ENCODE measurements at regions not wholly inside any gene's neighbourhood (a gene's known extent, or its start where the extent isn't known, plus 50 kb on each side); places are given as distances from the start of the nearest gene placed in this dataset.

DNA sequence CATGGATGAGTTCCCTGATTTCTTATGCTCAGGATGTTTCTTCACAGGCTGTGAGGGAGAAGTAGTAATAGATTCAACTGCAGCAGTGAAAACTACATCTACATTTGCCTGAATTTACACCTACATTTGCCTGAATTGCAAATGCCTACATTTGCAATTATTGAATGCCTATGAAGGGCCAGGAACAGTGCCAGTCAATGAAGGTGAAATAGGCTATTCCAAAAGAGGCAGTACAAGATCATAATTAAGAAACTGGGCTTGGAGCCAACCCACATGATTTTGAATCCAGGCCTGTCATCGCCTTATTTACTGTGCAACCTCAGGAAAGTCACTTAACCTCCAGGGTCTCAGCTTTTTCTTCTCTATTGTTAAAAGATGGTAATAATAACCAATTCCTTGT, 1353.3 kb downstream of the FAM181B start:
- TF ChIP-seq, protein P1, sequence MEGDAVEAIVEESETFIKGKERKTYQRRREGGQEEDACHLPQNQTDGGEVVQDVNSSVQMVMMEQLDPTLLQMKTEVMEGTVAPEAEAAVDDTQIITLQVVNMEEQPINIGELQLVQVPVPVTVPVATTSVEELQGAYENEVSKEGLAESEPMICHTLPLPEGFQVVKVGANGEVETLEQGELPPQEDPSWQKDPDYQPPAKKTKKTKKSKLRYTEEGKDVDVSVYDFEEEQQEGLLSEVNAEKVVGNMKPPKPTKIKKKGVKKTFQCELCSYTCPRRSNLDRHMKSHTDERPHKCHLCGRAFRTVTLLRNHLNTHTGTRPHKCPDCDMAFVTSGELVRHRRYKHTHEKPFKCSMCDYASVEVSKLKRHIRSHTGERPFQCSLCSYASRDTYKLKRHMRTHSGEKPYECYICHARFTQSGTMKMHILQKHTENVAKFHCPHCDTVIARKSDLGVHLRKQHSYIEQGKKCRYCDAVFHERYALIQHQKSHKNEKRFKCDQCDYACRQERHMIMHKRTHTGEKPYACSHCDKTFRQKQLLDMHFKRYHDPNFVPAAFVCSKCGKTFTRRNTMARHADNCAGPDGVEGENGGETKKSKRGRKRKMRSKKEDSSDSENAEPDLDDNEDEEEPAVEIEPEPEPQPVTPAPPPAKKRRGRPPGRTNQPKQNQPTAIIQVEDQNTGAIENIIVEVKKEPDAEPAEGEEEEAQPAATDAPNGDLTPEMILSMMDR (IDR thresholded peaks at IDR 0.05; ENCODE audit: insufficient read depth, low read length): no peak
- no peak for TF ChIP-seq POLR2AphosphoS5 (IDR thresholded peaks at IDR 0.05; ENCODE audit: low read depth)
- TF ChIP-seq, protein P2, sequence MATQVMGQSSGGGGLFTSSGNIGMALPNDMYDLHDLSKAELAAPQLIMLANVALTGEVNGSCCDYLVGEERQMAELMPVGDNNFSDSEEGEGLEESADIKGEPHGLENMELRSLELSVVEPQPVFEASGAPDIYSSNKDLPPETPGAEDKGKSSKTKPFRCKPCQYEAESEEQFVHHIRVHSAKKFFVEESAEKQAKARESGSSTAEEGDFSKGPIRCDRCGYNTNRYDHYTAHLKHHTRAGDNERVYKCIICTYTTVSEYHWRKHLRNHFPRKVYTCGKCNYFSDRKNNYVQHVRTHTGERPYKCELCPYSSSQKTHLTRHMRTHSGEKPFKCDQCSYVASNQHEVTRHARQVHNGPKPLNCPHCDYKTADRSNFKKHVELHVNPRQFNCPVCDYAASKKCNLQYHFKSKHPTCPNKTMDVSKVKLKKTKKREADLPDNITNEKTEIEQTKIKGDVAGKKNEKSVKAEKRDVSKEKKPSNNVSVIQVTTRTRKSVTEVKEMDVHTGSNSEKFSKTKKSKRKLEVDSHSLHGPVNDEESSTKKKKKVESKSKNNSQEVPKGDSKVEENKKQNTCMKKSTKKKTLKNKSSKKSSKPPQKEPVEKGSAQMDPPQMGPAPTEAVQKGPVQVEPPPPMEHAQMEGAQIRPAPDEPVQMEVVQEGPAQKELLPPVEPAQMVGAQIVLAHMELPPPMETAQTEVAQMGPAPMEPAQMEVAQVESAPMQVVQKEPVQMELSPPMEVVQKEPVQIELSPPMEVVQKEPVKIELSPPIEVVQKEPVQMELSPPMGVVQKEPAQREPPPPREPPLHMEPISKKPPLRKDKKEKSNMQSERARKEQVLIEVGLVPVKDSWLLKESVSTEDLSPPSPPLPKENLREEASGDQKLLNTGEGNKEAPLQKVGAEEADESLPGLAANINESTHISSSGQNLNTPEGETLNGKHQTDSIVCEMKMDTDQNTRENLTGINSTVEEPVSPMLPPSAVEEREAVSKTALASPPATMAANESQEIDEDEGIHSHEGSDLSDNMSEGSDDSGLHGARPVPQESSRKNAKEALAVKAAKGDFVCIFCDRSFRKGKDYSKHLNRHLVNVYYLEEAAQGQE (IDR thresholded peaks at IDR 0.05; ENCODE audit: insufficient replicate concordance, low read depth): no peak

All from HL-60 (cell line).